Fibroblast of the aortic adventitia (primary cell): ENCODE measurements at regions not wholly inside any gene's neighbourhood (a gene's known extent, or its start where the extent isn't known, plus 50 kb on each side); places are given as distances from the start of the nearest gene placed in this dataset.

Experiments used
- DNase-seq: peaks from one replicate; pipeline ENCODE4 v3.0.0-alpha.2; 2010; ENCODE audit warnings: low read depth
- H3K4me3 ChIP-seq: 2 replicates; pipeline ENCODE4 v1.5.1; 2011; ENCODE audit warnings: low read depth, mild to moderate bottlenecking, control low read depth, low read length, moderate library complexity
- TF ChIP-seq, protein P1 (sequence below): IDR thresholded peaks from 2 replicates; pipeline ENCODE4 v1.5.1; 2011; ENCODE audit warnings: mild to moderate bottlenecking, low read length, control low read depth, inconsistent platforms; ENCODE audit not compliant: insufficient read depth

GRCh38 chr5:173452119-173452905 lies 124.1 kb upstream of the STC2 start:
- TF ChIP-seq, protein P1, sequence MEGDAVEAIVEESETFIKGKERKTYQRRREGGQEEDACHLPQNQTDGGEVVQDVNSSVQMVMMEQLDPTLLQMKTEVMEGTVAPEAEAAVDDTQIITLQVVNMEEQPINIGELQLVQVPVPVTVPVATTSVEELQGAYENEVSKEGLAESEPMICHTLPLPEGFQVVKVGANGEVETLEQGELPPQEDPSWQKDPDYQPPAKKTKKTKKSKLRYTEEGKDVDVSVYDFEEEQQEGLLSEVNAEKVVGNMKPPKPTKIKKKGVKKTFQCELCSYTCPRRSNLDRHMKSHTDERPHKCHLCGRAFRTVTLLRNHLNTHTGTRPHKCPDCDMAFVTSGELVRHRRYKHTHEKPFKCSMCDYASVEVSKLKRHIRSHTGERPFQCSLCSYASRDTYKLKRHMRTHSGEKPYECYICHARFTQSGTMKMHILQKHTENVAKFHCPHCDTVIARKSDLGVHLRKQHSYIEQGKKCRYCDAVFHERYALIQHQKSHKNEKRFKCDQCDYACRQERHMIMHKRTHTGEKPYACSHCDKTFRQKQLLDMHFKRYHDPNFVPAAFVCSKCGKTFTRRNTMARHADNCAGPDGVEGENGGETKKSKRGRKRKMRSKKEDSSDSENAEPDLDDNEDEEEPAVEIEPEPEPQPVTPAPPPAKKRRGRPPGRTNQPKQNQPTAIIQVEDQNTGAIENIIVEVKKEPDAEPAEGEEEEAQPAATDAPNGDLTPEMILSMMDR: no peak
- DNase-seq: no peak
- H3K4me3 ChIP-seq: no peak overlapping the region

GRCh38 chr5:173451651-173452050 lies 123.4 kb upstream of the STC2 start:
- no peak overlapping the region for H3K4me3 ChIP-seq
- TF ChIP-seq, protein P1: no peak
- no peak for DNase-seq

DNA sequence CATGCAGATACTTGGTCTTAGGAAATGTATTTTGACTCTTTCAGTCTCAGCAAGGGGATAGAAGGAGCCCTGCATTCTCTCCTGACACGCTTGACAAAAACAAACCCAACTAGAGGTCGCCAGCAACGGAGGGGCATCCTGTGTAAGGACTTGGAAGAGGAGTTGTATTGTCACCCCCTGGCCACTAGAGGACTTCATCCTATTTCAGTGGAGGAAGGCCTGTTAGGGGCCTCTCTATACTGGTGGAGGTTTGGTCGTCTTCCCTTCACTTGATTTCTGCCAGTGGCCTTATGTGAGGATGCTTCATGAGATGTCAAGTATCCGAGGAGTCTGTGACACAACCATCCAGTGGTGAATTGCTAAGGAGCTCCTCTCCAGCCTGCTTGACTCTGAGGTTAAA lies 122.8 kb upstream of the STC2 start:
- no peak for DNase-seq
- H3K4me3 ChIP-seq: no peak overlapping the region
- TF ChIP-seq, protein P1: peak; percentile 25

DNA sequence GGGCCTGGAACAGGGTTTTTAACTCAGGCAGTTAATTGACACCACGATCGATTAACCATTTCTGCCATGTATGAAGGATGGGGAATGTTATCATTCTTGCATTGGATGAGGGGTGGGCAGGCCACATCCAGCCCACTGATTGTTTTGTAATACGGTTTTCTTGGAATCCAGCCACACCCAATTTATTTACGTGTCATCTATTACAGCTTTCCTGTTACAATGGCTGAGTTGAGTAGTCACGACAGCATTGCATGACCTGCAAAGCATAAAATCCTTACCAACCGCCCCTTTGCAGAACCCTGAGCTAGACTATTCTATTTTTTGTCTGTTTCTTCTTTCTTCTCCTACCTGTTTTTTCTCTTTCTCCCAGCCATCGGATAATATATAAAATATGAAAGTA lies 122.0 kb upstream of the STC2 start:
- no peak for DNase-seq
- H3K4me3 ChIP-seq: no peak overlapping the region
- TF ChIP-seq, protein P1: no peak

DNA sequence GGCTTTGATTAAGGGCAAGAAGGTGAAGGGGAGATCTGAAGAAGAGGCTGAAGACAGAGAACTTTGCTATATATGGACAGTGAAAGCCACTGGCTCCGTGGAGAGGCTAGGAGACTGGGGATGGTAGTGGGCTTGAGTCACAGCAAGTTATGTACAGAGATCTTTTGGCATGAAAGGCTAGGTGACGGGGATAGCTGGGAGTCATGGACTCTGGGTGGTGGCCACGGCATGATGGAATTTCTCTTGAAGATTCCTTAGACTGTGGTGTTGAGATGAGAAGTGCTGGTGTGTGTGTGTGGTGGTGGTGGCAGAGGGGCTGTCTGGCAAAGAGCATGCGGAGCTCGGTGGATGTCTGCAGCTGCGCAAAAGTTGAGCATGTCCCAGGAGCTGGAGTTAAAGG lies 120.6 kb upstream of the STC2 start:
- TF ChIP-seq, protein P1: no peak
- DNase-seq: no peak
- no peak overlapping the region for H3K4me3 ChIP-seq

DNA sequence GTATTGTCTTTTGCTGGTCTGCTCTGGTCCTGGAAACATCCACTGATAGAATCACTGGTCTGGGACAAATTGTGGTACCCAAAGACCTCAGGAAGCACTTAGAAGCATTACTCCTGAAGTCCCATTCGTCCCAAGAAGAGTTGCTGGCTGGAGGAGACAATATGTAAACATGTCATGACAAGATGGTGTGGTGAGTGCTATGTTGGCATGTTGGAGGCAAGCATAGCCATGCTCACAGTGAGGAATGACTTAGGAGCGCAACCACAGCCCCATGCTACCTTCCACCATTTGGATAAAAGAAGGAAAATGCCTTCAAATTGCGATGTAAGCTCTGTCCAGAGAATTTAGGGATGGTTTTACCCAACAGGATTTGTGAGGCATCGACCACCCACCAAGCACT lies 115.8 kb upstream of the STC2 start:
- TF ChIP-seq, protein P1: no peak
- H3K4me3 ChIP-seq: no peak overlapping the region
- no peak for DNase-seq
